ENCODE measurements at regions not wholly inside any gene's neighbourhood (a gene's known extent, or its start where the extent isn't known, plus 50 kb on each side); places are given as distances from the start of the nearest gene placed in this dataset.

- no peak for DNase-seq
Observed at GRCh38 chr17:72262766-72263165, 141.9 kb downstream of the SOX9 start.

- DNase-seq = no peak
Observed at GRCh38 chr17:72264682-72265405, 144.0 kb downstream of the SOX9 start.

- no peak for DNase-seq
Observed at GRCh38 chr17:72266112-72266775, 145.4 kb downstream of the SOX9 start.

- no peak for DNase-seq
Observed at GRCh38 chr17:72267601-72268000, 146.8 kb downstream of the SOX9 start.

- no peak for DNase-seq
Observed at GRCh38 chr17:72268431-72268830, 147.6 kb downstream of the SOX9 start.

GRCh38 chr17:72270273-72270924 is 149.6 kb downstream of the SOX9 start:
- no peak for DNase-seq

GRCh38 chr17:72271603-72272002 is 150.8 kb downstream of the SOX9 start:
- DNase-seq = no peak

GRCh38 chr17:72273289-72274056 is 152.7 kb downstream of the SOX9 start:
- DNase-seq = no peak

- DNase-seq = no peak
Observed at GRCh38 chr17:72274614-72275013, 153.8 kb downstream of the SOX9 start.

- DNase-seq = no peak
Observed at GRCh38 chr17:72280881-72281280, 160.1 kb downstream of the SOX9 start.

- no peak for DNase-seq
Observed at GRCh38 chr17:72282439-72283029, 161.7 kb downstream of the SOX9 start.

GRCh38 chr17:72284806-72285205 is 164.0 kb downstream of the SOX9 start:
- no peak for DNase-seq

- no peak for DNase-seq
Observed at GRCh38 chr17:72287586-72287985, 166.8 kb downstream of the SOX9 start.

GRCh38 chr17:72294487-72294893 is 173.7 kb downstream of the SOX9 start:
- no peak for DNase-seq

- no peak for DNase-seq
Observed at GRCh38 chr17:72295916-72296315, 175.1 kb downstream of the SOX9 start.

GRCh38 chr17:72296456-72296855 is 175.6 kb downstream of the SOX9 start:
- no peak for DNase-seq

- no peak for DNase-seq
Observed at GRCh38 chr17:72297326-72298115, 176.7 kb downstream of the SOX9 start.

- DNase-seq = no peak
Observed at GRCh38 chr17:72299100-72299499, 178.3 kb downstream of the SOX9 start.

GRCh38 chr17:72299592-72299991 is 178.8 kb downstream of the SOX9 start:
- DNase-seq = no peak

- no peak for DNase-seq
Observed at GRCh38 chr17:72301887-72302286, 181.1 kb downstream of the SOX9 start.

- DNase-seq = no peak
Observed at GRCh38 chr17:72302735-72303134, 181.9 kb downstream of the SOX9 start.

All from activated CD4-positive, alpha-beta T cell treated with anti-CD3 and anti-CD28 coated beads, Interleukin-2, amount 50 U/mL, for 4 hours (primary cell).